Activated naive CD8-positive, alpha-beta T cell treated with anti-CD3 and anti-CD28 coated beads, Interleukin-2, amount 10 ng/mL, durations not matched to agents 7 days and 5 days (primary cell): ENCODE measurements at regions not wholly inside any gene's neighbourhood (a gene's known extent, or its start where the extent isn't known, plus 50 kb on each side); places are given as distances from the start of the nearest gene placed in this dataset.

Experiments used
- ATAC-seq: fragments of 150-1000 bp; cut with Tn5 transposase; one replicate; pipeline ENCODE4 v1.10.0; 2021; ENCODE audit warnings: low read depth, moderate library complexity
- POLR2A ChIA-PET: fragments of 350-600 bp; sonication (Branson Sonifier 250); formaldehyde crosslinking; loops from one replicate; lab custom pipeline; 2021; ENCODE audit warnings: antibody characterized with exemption; lab: Charles Lee
- DNase-seq: peaks from one replicate; pipeline ENCODE4 v3.0.0; 2021
- H3K27ac Mint-ChIP-seq: one replicate; pipeline ENCODE4 v1.8.0; 2022; ENCODE audit warnings: mild to moderate bottlenecking, mixed read lengths
- H3K27me3 Mint-ChIP-seq: one replicate; pipeline ENCODE4 v1.8.0; 2022; ENCODE audit warnings: mild to moderate bottlenecking, moderate library complexity, mixed read lengths
- H3K36me3 Mint-ChIP-seq: one replicate; pipeline ENCODE4 v1.8.0; 2021; ENCODE audit warnings: mild to moderate bottlenecking, mixed read lengths
- H3K4me1 Mint-ChIP-seq: one replicate; pipeline ENCODE4 v1.8.0; 2021; ENCODE audit warnings: mixed read lengths
- H3K4me3 Mint-ChIP-seq: one replicate; pipeline ENCODE4 v1.8.0; 2022; ENCODE audit warnings: mild to moderate bottlenecking, moderate library complexity, mixed read lengths
- H3K9me3 Mint-ChIP-seq: one replicate; pipeline ENCODE4 v1.8.0; 2021; ENCODE audit warnings: mixed read lengths

DNA sequence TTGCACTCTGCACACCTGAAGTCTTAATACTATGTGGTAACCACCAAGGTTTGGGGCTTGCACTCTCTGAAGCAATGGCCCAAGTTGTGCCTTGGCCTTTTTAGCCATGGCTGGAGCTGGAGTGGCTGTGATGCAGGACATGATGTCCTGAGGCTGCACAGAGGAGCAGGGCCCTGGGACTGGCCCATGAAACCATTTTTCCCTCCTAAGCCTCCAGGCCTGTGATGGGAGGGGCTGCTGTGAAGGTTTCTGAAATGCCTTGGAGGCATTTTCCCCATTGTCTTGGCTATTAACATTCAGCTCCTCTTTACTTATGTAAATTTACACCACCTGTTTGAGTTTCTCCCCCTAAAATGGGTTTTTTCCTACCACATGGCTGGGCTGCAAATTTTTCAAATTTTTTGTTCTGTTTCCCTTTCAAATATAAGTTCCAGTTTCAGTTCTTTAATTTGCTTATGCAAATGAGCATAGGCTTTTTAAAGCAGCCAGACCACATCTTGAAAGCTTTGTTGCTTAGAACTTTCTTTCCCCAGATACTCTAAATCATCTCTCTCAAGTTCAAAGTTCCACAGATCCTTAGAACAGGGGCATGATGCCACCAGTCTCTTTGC is 237.4 kb upstream of the DMAC1 start:
- Mint-ChIP-seq H3K9me3 (peaks cover 21% of the 10 kb centered on the region), H3K27ac (no peak overlapping the region)

DNA sequence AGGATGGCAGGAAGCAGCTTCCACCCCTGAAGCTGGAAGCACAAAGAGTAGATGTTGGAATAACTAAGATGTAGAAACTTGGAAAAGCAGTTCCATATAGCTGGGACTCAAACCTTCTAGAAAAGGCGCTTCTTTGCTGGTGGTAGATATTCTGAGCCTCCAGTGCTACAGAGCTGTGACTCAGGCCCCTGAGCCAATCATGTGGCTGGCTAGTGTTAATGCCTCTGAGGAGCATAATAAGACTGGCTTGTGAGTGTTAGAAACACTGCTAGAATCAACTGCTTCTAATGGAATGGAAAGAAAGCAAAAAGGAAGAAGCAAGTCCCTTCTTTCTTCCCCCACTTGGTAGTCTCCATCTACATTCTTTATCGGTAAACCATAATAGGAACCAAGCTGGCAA is 234.2 kb upstream of the DMAC1 start:
- peaks cover 8% of the 10 kb centered on the region for H3K4me1 Mint-ChIP-seq
- H3K4me3 Mint-ChIP-seq = no peak overlapping the region
- POLR2A ChIA-PET = no interaction called here
- no peak overlapping the region for H3K27ac Mint-ChIP-seq
- no peaks in the 10 kb centered on the region for H3K27me3 Mint-ChIP-seq
- H3K9me3 Mint-ChIP-seq = peaks cover 14% of the 10 kb centered on the region
- DNase-seq (no peak), ATAC-seq (no peak)
- H3K36me3 Mint-ChIP-seq = peaks cover 8% of the 10 kb centered on the region

More for the DNA sequence above, 237.4 kb upstream of the DMAC1 start:
- H3K4me1 Mint-ChIP-seq = peaks cover 3% of the 10 kb centered on the region
- H3K36me3 Mint-ChIP-seq = peaks cover 8% of the 10 kb centered on the region
- H3K27me3 Mint-ChIP-seq = no peaks in the 10 kb centered on the region
- DNase-seq (no peak), ATAC-seq (no peak)
- POLR2A ChIA-PET = no interaction called here
- no peak overlapping the region for H3K4me3 Mint-ChIP-seq

GRCh38 chr9:8030095-8030494 is 230.5 kb upstream of the DMAC1 start:
- Mint-ChIP-seq H3K4me1 (peaks cover 5% of the 10 kb centered on the region), H3K9me3 (peaks cover 3% of the 10 kb centered on the region), H3K36me3 (no peaks in the 10 kb centered on the region), H3K27ac (no peak overlapping the region), H3K4me3 (no peak overlapping the region), H3K27me3 (no peaks in the 10 kb centered on the region)
- no peak for DNase-seq
- POLR2A ChIA-PET = no interaction called here
- ATAC-seq = no peak

- ATAC-seq (no peak), DNase-seq (no peak)
- Mint-ChIP-seq H3K4me3 (no peak overlapping the region), H3K27ac (no peak overlapping the region), H3K36me3 (no peaks in the 10 kb centered on the region), H3K4me1 (peaks cover 5% of the 10 kb centered on the region), H3K27me3 (no peaks in the 10 kb centered on the region), H3K9me3 (peaks cover 2% of the 10 kb centered on the region)
- POLR2A ChIA-PET = no interaction called here
These were observed 227.8 kb upstream of the DMAC1 start for GRCh38 chr9:8027351-8027750.

DNA sequence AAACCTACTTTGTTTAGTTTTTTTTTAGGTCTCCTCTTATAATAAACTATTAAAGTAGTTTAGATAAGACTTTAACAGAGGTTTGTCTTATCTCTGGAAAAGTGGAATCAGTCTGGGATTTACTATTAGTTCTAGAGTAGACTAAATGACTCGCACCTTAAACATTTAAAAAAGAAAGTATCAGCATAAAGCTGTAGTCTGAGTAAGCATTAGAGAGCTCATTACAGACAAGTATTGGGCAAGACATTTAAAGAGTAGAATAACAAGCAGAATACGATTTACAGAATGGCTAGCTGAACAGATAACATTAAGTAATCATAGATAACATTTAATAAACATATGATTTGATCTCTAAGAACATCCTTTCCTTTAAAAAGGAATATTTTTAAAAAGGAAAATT is 226.0 kb upstream of the DMAC1 start:
- no peak for DNase-seq
- Mint-ChIP-seq H3K4me3 (no peak overlapping the region), H3K27me3 (no peaks in the 10 kb centered on the region), H3K27ac (no peak overlapping the region), H3K36me3 (no peaks in the 10 kb centered on the region), H3K9me3 (peaks cover 2% of the 10 kb centered on the region), H3K4me1 (no peaks in the 10 kb centered on the region)
- POLR2A ChIA-PET = no interaction called here
- ATAC-seq = no peak

DNA sequence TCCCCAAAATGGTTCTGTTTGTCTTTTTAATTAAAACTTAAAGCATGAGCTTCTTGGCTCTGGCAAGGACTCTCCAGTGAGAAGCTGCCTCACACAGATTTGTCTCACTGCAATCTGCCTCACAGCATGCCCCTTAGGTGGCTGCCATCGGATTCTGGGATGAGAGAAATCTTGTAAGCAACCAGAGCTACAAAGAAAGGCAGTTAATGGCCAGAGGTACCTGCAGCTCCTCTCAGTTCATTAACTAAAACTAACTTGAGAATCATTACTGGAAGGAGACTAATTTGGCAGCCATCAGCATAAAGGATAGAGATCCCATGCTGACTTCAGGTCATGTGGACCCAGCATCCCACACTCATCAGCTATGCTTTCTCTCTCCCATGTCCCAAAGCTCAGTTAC is 220.6 kb upstream of the DMAC1 start:
- POLR2A ChIA-PET = no interaction called here
- Mint-ChIP-seq H3K27me3 (no peaks in the 10 kb centered on the region), H3K27ac (no peak overlapping the region), H3K36me3 (no peaks in the 10 kb centered on the region), H3K4me1 (no peaks in the 10 kb centered on the region), H3K4me3 (no peak overlapping the region), H3K9me3 (peaks cover 5% of the 10 kb centered on the region)
- no peak for ATAC-seq
- DNase-seq = no peak

DNA sequence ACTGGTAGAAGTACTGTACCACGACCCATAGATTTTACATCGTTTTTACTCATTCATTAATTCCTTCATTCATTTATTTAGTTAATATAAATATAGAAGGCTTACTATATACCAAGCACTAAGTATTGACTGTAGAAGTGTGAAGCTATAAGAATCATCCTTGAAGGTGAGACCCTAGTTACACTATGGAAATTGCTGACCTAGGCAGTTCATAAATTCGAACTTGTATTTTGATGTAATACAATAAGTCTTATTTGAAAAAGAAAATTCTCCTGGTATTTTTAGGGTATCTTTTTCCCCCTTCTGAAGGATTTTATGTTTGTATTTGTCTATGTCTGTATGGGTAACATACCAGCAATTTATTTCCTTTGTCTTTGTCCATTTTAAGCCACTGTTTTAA is 220.1 kb upstream of the DMAC1 start:
- H3K9me3 Mint-ChIP-seq = peaks cover 5% of the 10 kb centered on the region
- ATAC-seq (no peak), DNase-seq (no peak)
- no peaks in the 10 kb centered on the region for H3K36me3 Mint-ChIP-seq
- H3K27ac Mint-ChIP-seq = no peak overlapping the region
- H3K27me3 Mint-ChIP-seq = no peaks in the 10 kb centered on the region
- H3K4me3 Mint-ChIP-seq = no peak overlapping the region
- POLR2A ChIA-PET = no interaction called here
- H3K4me1 Mint-ChIP-seq = no peaks in the 10 kb centered on the region

DNA sequence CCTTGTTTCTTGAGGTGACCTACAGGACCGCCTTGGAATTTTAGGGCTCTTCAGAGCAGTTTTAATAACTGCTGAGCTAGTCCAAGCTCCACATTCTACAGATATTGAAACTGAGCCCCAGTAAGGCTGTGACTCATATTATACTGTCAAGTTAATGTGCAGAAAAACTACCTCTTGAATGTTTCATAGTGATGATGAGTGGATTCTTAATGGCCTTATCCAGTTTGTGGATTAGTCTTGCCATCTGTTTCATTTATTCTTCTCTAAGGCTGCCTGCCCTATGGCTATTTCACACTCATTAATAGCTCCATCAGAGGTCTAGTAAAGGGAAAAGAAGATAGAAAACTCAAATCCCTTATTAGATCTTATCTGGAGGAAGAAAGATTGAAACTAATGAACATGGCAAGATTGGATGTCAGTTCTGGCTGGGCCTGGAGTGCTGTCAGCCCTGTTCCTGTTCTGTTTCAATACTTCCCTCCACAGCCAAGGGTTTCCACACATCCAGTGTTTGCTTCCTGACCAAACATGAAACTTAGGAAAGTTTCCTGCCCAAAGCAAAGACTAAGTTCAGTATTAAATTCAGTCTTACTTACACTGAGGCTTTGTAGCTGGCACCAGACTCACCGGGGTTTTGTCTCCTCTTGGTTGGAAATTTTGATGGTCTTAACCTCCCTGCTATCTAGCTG is 215.6 kb upstream of the DMAC1 start:
- Mint-ChIP-seq H3K4me1 (no peaks in the 10 kb centered on the region), H3K27me3 (no peaks in the 10 kb centered on the region), H3K27ac (no peak overlapping the region), H3K4me3 (no peak overlapping the region), H3K9me3 (peaks cover 5% of the 10 kb centered on the region), H3K36me3 (no peaks in the 10 kb centered on the region)
- no peak for DNase-seq
- no peak for ATAC-seq
- POLR2A ChIA-PET = no interaction called here

GRCh38 chr9:8012986-8013385 is 213.4 kb upstream of the DMAC1 start:
- no peak for DNase-seq
- no peak overlapping the region for H3K27ac Mint-ChIP-seq
- no peak for ATAC-seq
- H3K4me3 Mint-ChIP-seq = no peak overlapping the region
- POLR2A ChIA-PET = no interaction called here
- peaks cover 10% of the 10 kb centered on the region for H3K9me3 Mint-ChIP-seq
- peaks cover 7% of the 10 kb centered on the region for H3K36me3 Mint-ChIP-seq
- no peaks in the 10 kb centered on the region for H3K27me3 Mint-ChIP-seq
- H3K4me1 Mint-ChIP-seq = no peaks in the 10 kb centered on the region

GRCh38 chr9:8011974-8012373 is 212.4 kb upstream of the DMAC1 start:
- Mint-ChIP-seq H3K4me1 (no peaks in the 10 kb centered on the region), H3K27ac (no peak overlapping the region), H3K27me3 (no peaks in the 10 kb centered on the region), H3K36me3 (peaks cover 7% of the 10 kb centered on the region), H3K4me3 (no peak overlapping the region), H3K9me3 (peaks cover 10% of the 10 kb centered on the region)
- POLR2A ChIA-PET = no interaction called here
- ATAC-seq = no peak
- no peak for DNase-seq

DNA sequence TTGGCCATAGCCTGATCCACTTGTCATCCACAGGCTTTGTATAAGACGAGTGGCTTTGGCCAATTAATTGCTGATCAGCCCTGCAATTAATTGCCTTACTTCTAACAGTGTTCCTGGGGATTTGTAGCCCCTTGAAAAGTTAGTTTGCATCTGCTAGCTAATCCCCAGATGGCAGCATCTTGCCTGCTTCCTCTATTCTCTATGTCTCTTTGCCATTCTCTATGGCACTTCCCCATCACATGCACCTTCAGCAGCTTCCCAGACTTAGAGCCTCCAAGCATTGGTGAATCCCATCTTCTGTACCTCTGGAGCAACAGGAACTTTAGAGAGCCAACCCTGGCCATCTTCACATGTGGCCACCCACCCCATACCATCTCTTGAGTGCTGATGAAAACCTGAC is 197.0 kb upstream of the DMAC1 start:
- ATAC-seq (no peak), DNase-seq (no peak)
- Mint-ChIP-seq H3K4me1 (no peaks in the 10 kb centered on the region), H3K4me3 (no peak overlapping the region), H3K36me3 (no peaks in the 10 kb centered on the region), H3K27me3 (peaks cover 4% of the 10 kb centered on the region), H3K27ac (no peak overlapping the region), H3K9me3 (peaks cover 1% of the 10 kb centered on the region)
- POLR2A ChIA-PET = no interaction called here

GRCh38 chr9:7988644-7989280 is 189.2 kb upstream of the DMAC1 start:
- ATAC-seq = no peak

GRCh38 chr9:7984692-7985091 is 185.1 kb upstream of the DMAC1 start:
- POLR2A ChIA-PET = no interaction called here
- Mint-ChIP-seq H3K27me3 (no peaks in the 10 kb centered on the region), H3K4me1 (peaks cover 28% of the 10 kb centered on the region), H3K4me3 (no peak overlapping the region), H3K27ac (no peak overlapping the region), H3K9me3 (peaks cover 3% of the 10 kb centered on the region), H3K36me3 (peaks cover 16% of the 10 kb centered on the region)
- ATAC-seq (no peak), DNase-seq (no peak)

More at GRCh38 chr9:7988644-7989280, 189.2 kb upstream of the DMAC1 start:
- no peak overlapping the region for H3K27ac Mint-ChIP-seq
- no peak overlapping the region for H3K4me3 Mint-ChIP-seq
- peaks cover 10% of the 10 kb centered on the region for H3K36me3 Mint-ChIP-seq
- H3K4me1 Mint-ChIP-seq = peaks cover 4% of the 10 kb centered on the region
- peaks cover 6% of the 10 kb centered on the region for H3K9me3 Mint-ChIP-seq
- DNase-seq = no peak
- POLR2A ChIA-PET = no interaction called here
- no peaks in the 10 kb centered on the region for H3K27me3 Mint-ChIP-seq

- DNase-seq (no peak), ATAC-seq (no peak)
- Mint-ChIP-seq H3K9me3 (peaks cover 3% of the 10 kb centered on the region), H3K4me1 (peaks cover 30% of the 10 kb centered on the region), H3K36me3 (peaks cover 16% of the 10 kb centered on the region), H3K27me3 (no peaks in the 10 kb centered on the region), H3K4me3 (no peak overlapping the region), H3K27ac (no peak overlapping the region)
- POLR2A ChIA-PET = interaction anchor here (0.5 kb wide), 1 partner anchor 185 kb away, joined by 3 read pairs; no protein-coding TSS in a partner anchor
These were observed 184.6 kb upstream of the DMAC1 start for GRCh38 chr9:7984203-7984602.
